Muscle layer of colon (tissue), 2 donors: ENCODE measurements at regions not wholly inside any gene's neighbourhood (a gene's known extent, or its start where the extent isn't known, plus 50 kb on each side); places are given as distances from the start of the nearest gene placed in this dataset.
"Not testable (repeated sequence)": the region's sequence is repeated elsewhere in the genome, so short reads cannot be mapped to it uniquely, and the experiment has no call there.

ENCODE experiments used
- H3K27ac ChIP-seq: one replicate; pipeline ENCODE4 v1.7.0; 2013; ENCODE audit warnings: low read depth, mild to moderate bottlenecking, low read length, moderate library complexity
- H3K27me3 ChIP-seq, 2 donors: one replicate each; pipeline ENCODE4 v1.7.0; 2013; ENCODE audit warnings: low read length in 2 of 2, mild to moderate bottlenecking in 2 of 2; ENCODE audit not compliant: insufficient read depth in 2 of 2, control insufficient read depth in 1 of 2
- H3K36me3 ChIP-seq: one replicate; pipeline ENCODE4 v1.7.0; 2013; ENCODE audit warnings: mild to moderate bottlenecking, low read length; ENCODE audit not compliant: insufficient read depth
- H3K4me1 ChIP-seq: one replicate; pipeline ENCODE4 v1.7.0; 2013; ENCODE audit warnings: mild to moderate bottlenecking, low read length; ENCODE audit not compliant: insufficient read depth
- H3K4me3 ChIP-seq, 2 donors: one replicate each; pipeline ENCODE4 v1.7.0; 2013; ENCODE audit warnings: low read length in 2 of 2, low read depth in 1 of 2, mild to moderate bottlenecking in 1 of 2, moderate library complexity in 1 of 2
- H3K9ac ChIP-seq: one replicate; pipeline ENCODE4 v1.7.0; 2013; ENCODE audit warnings: low read length
- H3K9me3 ChIP-seq: one replicate; pipeline ENCODE4 v1.7.0; 2013; ENCODE audit warnings: mild to moderate bottlenecking, low read length
- donor health status: abdominal sarcoma.
- donor health status: Adenocarcinoma of cecum.

DNA sequence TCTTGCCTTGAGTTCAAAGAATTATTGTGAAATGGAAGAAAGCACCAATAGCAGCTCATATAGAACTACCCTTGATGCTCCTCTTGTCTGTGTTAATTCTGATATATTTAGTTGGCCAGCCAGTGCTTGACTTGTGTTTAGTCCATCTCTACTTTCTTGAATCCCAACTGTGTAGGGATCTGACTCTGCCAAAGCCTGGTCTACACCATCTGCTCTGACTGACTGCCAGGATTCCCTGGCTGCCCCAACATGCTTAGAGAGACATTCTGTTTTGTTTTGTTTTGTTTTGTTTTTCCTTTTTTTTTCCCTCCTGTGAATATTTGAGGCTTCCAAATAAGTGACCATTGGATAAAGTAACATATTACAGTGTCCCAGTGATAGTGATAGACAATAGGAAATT, 953.7 kb upstream of the MANEA start:
- Histone ChIP-seq H3K27ac (no peak overlapping the region), H3K36me3 (no peaks in the 10 kb centered on the region), H3K9ac (no peak overlapping the region), H3K9me3 (no peaks in the 10 kb centered on the region), H3K27me3 (no peaks in the 10 kb centered on the region), H3K4me3 (no peak overlapping the region), H3K4me1 (no peaks in the 10 kb centered on the region)

DNA sequence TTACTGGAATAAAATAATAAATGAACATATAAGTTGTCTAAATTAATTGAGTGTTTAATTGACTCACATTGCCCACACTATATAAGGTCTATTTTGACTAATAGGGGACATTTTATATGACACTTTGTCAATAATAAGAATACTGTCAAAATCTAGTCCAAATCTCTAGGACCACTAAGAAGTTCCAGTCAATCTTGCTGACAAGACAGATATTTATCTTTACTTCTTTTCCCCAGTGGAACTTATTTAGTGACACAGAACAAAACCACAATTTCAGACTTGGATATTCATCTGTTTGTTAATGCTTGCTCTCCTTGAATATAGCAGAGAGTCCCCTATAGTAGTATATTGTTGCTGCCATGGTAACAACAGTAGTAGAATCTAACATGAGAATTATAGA, 954.6 kb upstream of the MANEA start:
- Histone ChIP-seq H3K9me3 (no peaks in the 10 kb centered on the region), H3K27ac (no peak overlapping the region), H3K4me1 (no peaks in the 10 kb centered on the region), H3K27me3 (no peaks in the 10 kb centered on the region), H3K4me3 (no peak overlapping the region), H3K36me3 (no peaks in the 10 kb centered on the region), H3K9ac (no peak overlapping the region)

DNA sequence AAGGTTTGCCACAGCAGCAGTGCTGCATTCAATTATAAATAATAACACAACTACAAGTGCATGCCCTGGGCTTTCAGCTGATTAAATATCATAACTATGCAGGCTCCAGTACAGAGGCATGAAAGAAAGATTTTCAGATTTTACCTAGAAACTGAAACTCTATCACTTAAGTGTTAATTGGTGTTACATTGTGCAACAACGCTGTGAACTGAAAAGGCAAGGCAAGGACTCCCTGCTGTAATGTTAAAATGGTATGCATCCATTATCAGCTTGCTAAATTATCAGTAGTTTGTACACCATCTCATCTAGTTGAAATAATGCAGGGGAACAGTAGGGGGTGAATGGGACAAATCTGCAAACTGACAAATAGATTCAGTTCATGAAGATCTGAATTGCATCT, 976.7 kb upstream of the MANEA start:
- Histone ChIP-seq H3K9ac (no peak overlapping the region), H3K27ac (no peak overlapping the region), H3K36me3 (no peaks in the 10 kb centered on the region), H3K4me1 (no peaks in the 10 kb centered on the region), H3K27me3 (no peaks in the 10 kb centered on the region), H3K4me3 (no peak overlapping the region), H3K9me3 (no peaks in the 10 kb centered on the region)

DNA sequence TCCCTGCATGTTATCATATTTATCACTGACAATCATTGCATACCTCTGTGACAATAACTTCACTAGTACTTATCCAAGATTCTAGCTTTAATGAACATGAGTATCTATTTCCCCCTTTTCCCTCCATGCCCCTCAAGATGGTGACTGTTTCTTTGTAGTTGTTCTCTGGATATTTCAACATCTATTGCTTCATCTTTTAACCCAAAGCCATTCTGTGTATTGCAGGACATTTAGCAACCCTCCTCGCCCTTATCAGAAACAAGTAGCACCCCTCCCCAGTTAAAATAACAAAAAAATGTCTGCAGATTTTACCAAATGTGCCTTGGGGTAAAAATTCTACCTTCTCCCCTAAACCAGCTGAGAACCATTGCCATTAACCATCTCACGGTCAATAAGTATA, 979.8 kb upstream of the MANEA start:
- Histone ChIP-seq H3K27ac (no peak overlapping the region), H3K9ac (no peak overlapping the region), H3K4me1 (no peaks in the 10 kb centered on the region), H3K36me3 (no peaks in the 10 kb centered on the region), H3K9me3 (no peaks in the 10 kb centered on the region), H3K4me3 (no peak overlapping the region), H3K27me3 (no peaks in the 10 kb centered on the region)

DNA sequence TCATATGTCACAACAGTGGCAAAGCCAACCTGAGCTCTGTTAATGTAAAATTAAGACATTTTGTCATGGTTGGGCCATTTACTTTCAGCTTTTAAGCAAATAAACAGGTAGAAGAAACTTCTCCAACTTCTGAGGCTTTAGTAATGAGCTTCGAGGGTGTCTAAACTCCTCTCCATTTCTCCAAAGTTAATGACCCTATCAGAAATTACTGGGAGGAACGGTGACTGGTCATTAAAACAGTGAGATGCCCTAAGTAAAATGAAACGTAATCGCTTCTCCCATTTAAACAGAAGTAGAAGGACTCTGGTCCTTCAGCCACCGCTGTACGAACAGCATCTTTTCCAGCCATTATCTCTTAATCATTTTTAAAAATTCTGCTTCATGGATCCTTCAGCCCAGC, 986.9 kb upstream of the MANEA start:
- Histone ChIP-seq H3K36me3 (no peaks in the 10 kb centered on the region), H3K27ac (no peak overlapping the region), H3K9ac (no peak overlapping the region), H3K9me3 (no peaks in the 10 kb centered on the region), H3K4me3 (no peak overlapping the region), H3K4me1 (no peaks in the 10 kb centered on the region), H3K27me3 (no peaks in the 10 kb centered on the region)

DNA sequence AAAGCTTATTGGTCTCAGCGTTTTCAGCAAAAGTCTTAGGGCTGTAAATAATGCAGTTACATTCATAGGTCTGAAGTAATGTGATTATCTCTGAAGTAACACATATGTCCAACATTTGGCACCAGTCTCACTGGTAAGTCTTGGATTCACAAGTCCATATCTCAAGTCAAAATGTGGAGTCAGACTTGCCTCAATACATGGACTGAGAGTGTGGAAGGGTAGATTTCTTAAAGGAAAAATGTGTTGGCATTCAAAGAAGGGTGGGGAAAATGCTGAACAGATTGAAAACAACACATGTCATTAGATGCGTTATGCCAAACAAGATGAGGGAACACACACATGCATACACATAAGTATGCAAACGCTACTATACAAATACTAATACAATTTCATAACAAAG, 989.0 kb upstream of the MANEA start:
- Histone ChIP-seq H3K4me1 (no peaks in the 10 kb centered on the region), H3K36me3 (no peaks in the 10 kb centered on the region), H3K9ac (no peak overlapping the region), H3K9me3 (no peaks in the 10 kb centered on the region), H3K4me3 (no peak overlapping the region), H3K27me3 (no peaks in the 10 kb centered on the region), H3K27ac (no peak overlapping the region)

DNA sequence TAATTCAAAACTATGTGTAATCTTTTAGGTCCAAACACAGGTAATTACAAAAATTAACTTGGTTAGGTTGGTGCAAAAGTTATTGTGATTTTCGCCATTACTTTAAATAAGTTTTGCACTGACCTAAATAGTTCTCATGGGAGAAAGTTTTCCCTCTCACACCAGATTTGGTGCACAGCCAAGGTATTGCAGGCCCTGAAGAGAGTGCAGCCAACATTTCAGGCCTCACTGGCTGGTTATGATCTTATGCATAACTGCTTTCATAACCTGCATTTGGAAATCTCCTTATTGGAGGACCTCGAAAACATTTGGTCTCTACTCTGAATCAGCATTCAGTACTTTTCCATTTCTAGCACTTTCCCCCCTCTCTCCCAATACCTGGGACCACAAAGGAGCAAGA, 993.1 kb upstream of the MANEA start:
- Histone ChIP-seq H3K9ac (no peak overlapping the region), H3K27ac (no peak overlapping the region), H3K4me3 (no peak overlapping the region), H3K9me3 (no peaks in the 10 kb centered on the region), H3K4me1 (no peaks in the 10 kb centered on the region), H3K27me3 (no peaks in the 10 kb centered on the region), H3K36me3 (no peaks in the 10 kb centered on the region)

DNA sequence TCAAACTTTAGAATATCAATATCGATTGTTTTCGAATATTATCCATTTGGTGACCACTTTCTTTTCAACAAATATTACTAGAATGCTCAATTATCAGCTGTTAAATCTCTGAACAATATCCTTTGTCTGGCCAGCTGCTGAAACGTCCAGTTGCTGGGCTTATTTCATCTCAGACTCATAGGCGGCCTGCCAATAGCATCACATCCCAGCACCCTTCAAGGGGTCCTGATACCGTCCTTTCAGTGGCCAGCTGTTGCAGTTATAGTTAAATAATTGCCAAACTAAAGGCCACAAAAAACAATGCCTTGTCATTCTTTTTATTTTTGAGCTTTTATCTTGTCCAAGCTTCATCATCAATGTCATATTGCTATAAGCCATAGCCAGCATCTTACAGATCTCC, 1006.8 kb upstream of the MANEA start:
- Histone ChIP-seq H3K9ac (no peak overlapping the region), H3K27ac (no peak overlapping the region), H3K4me3 (no peak overlapping the region)

DNA sequence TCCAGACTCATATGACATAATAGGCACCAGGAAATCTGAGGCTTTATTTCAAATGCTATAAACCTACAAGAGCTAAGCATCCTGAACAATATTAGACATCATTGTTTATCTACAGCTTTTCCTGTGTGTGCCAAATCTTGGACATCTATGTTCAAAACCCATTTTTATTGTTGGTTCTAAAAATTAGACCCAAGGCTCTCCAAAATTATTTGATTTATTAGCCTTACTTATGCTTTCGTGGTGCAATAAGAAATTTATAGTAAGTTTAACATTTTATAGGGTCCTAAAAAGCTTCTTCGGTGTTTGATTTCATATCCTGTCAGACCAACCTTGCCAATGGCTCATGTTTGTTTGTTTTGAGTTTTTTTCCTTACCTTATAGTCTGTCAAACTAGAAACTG, 1014.5 kb upstream of the MANEA start:
- Histone ChIP-seq H3K36me3 (no peaks in the 10 kb centered on the region), H3K27ac (no peak overlapping the region), H3K4me1 (no peaks in the 10 kb centered on the region), H3K27me3 (no peaks in the 10 kb centered on the region), H3K9ac (no peak overlapping the region), H3K9me3 (no peaks in the 10 kb centered on the region), H3K4me3 (no peak overlapping the region)

More for the DNA sequence above, 1006.8 kb upstream of the MANEA start:
- Histone ChIP-seq H3K9me3 (no peaks in the 10 kb centered on the region), H3K36me3 (no peaks in the 10 kb centered on the region), H3K4me1 (no peaks in the 10 kb centered on the region), H3K27me3 (no peaks in the 10 kb centered on the region)

DNA sequence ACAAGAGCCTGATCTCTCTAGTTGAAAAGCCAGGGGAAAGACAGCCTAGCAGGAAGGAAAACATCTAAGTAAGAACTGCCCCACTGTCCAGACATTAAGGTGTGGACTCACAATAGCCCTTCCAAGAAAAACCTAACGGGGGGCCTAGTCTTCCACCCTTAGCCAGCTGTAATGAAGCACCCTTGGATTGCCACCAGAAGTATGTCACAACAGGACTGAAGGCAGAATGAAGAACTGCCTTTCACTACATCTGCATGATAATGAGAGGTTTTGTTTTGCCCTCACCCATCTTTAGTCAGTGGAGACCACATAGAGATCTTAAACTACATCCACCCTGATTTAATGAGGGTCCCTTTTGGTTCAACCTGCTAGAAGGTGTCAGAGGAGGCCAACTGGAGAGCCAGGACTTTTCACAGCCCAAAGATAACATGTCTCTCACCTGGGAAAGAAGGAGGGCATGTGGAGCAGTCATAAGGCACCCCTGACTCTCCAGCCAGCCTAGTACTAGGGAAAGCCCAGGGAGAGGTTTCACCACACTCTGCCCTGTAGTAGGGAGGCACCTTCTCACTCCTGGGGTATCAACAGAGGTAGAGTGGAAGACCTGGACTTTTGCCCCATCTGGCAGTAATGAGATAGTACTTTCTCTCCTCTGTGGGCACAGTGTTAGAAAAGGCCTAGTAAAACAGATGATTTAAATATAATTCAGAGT, 1017.4 kb upstream of the MANEA start:
- no peak overlapping the region for H3K4me3 ChIP-seq
- H3K4me1 ChIP-seq = no peaks in the 10 kb centered on the region
- H3K27me3 ChIP-seq = no peaks in the 10 kb centered on the region
- no peak overlapping the region for H3K9ac ChIP-seq
- no peaks in the 10 kb centered on the region for H3K36me3 ChIP-seq
- no peaks in the 10 kb centered on the region for H3K9me3 ChIP-seq
- H3K27ac ChIP-seq = no peak overlapping the region

DNA sequence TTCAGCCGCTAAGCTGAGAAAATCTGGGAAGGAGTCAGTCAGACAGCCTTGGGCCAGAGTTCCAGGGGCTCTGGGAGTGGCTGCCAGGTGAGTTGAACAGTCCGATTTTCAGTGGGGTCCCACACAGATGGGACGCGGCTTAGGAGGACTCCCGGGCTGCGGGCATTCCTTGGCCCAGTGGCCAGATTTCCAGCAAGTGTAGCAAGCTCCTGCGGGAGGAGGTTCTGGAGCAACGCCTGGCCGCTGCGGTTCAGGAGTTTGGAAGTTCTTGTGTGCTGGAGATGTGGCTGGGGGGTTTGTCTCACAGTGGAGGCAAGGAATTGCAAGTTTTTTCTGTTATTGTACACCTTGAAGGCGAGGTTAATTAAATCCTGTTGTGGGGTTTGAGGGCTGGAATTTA, 1020.1 kb upstream of the MANEA start:
- H3K9me3 ChIP-seq, H3K4me3 ChIP-seq, H3K27ac ChIP-seq, H3K27me3 ChIP-seq, H3K36me3 ChIP-seq, H3K9ac ChIP-seq, H3K4me1 ChIP-seq: not testable (repeated sequence)

DNA sequence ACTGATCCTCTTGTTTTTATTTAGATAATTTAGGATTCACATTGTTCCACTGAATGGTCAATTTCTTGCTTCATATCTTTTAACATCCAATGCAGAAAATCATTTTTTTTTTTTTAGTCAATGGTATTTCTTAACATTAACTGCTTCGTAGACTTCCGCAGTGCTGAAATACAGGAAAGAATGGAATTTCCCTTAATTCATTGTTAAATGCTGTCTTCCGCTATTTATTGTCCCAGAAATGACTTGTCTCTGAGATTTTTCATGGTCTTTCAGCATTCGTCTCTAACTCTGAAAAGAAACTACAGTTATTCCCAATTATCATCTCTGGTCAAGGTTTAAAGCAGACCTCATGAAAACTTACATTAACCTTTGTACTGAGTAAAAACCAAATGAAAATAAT, 1029.1 kb upstream of the MANEA start:
- Histone ChIP-seq H3K4me3 (no peak overlapping the region), H3K9me3 (no peaks in the 10 kb centered on the region), H3K27me3 (no peaks in the 10 kb centered on the region), H3K36me3 (no peaks in the 10 kb centered on the region), H3K9ac (no peak overlapping the region), H3K4me1 (no peaks in the 10 kb centered on the region), H3K27ac (no peak overlapping the region)
